ENCODE measurements at regions not wholly inside any gene's neighbourhood (a gene's known extent, or its start where the extent isn't known, plus 50 kb on each side); places are given as distances from the start of the nearest gene placed in this dataset.
A peak's percentile ranks its signal among the peaks of the same experiment; 100 is the strongest.

- H3K4me1 Mint-ChIP-seq (ENCODE audit: low read depth), result peaks cover 22% of the 10 kb centered on the region
- DNase-seq (ENCODE audit: low spot score), result no peak
- no peaks in the 10 kb centered on the region for H3K9me3 Mint-ChIP-seq
- peaks cover 2% of the 10 kb centered on the region for H3K27me3 Mint-ChIP-seq (ENCODE audit: low read depth)
- H3K36me3 Mint-ChIP-seq (ENCODE audit: low read depth), result peaks cover 1% of the 10 kb centered on the region
- H3K4me3 Mint-ChIP-seq, result peak overlapping the region; percentile 5
- peak overlapping the region; percentile 51 for H3K27ac Mint-ChIP-seq
Observed at GRCh38 chr13:48158290-48158689, 63.4 kb upstream of the MED4 start.

GRCh38 chr13:48156466-48156865 lies 61.6 kb upstream of the MED4 start:
- Mint-ChIP-seq H3K9me3 (no peaks in the 10 kb centered on the region), H3K36me3 (ENCODE audit: low read depth) (peaks cover 1% of the 10 kb centered on the region), H3K4me3 (peak overlapping the region; percentile 9), H3K4me1 (ENCODE audit: low read depth) (peaks cover 39% of the 10 kb centered on the region), H3K27ac (peak overlapping the region; percentile 81), H3K27me3 (ENCODE audit: low read depth) (no peaks in the 10 kb centered on the region)
- peak; percentile 35 for DNase-seq (ENCODE audit: low spot score)

DNA sequence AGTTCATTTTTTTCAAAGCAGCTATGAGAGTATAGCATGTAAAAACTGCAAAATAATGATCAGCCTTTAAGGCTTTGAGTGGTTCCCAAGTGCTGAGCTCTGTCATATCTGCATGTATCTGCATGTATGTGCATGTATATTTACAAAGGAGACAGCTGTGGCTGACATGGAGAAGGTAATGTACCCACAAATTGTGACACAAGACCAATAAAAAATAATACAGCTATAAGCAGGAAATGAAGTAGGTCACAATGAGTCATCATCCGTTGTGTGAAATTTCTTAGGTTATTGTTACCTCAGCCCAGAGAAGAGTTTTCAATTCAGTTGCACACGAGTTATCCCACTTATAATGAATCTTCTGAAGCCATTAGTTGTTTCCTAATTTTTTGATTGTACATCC lies 60.9 kb upstream of the MED4 start:
- Mint-ChIP-seq H3K4me3 (peak overlapping the region; percentile 9), H3K36me3 (ENCODE audit: low read depth) (peaks cover 1% of the 10 kb centered on the region), H3K27me3 (ENCODE audit: low read depth) (no peaks in the 10 kb centered on the region), H3K27ac (peak overlapping the region; percentile 81), H3K9me3 (no peaks in the 10 kb centered on the region), H3K4me1 (ENCODE audit: low read depth) (peaks cover 43% of the 10 kb centered on the region)
- peak; percentile 13 for DNase-seq (ENCODE audit: low spot score)

DNA sequence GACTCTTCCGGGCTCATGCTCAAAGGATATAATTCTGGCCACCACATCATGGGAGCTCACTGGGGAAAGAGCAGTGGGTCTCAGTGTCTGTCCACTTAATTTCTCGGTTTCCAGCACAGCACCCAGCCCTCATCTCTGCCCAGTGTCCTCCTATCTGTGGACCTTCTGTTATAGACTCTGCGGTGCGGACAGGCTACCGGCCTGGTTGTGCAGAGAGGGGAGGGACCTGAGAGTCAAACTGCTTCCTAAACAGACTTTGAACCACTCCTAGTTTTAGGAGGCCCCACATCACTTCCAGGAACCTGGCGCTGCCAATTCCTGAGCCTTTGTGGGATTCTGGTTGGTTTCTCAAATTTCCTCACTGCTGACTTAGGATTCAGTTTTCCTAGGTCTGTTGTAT lies 59.8 kb upstream of the MED4 start:
- peaks cover 40% of the 10 kb centered on the region for H3K4me1 Mint-ChIP-seq (ENCODE audit: low read depth)
- H3K27me3 Mint-ChIP-seq (ENCODE audit: low read depth), result no peaks in the 10 kb centered on the region
- no peak for DNase-seq (ENCODE audit: low spot score)
- no peak overlapping the region for H3K4me3 Mint-ChIP-seq
- peak overlapping the region; percentile 36 for H3K27ac Mint-ChIP-seq
- no peaks in the 10 kb centered on the region for H3K9me3 Mint-ChIP-seq
- peaks cover 1% of the 10 kb centered on the region for H3K36me3 Mint-ChIP-seq (ENCODE audit: low read depth)

- Mint-ChIP-seq H3K4me3 (no peak overlapping the region), H3K9me3 (no peaks in the 10 kb centered on the region), H3K27me3 (ENCODE audit: low read depth) (no peaks in the 10 kb centered on the region)
Observed at GRCh38 chr13:48153186-48153585, 58.3 kb upstream of the MED4 start.

GRCh38 chr13:48151363-48152161 lies 56.7 kb upstream of the MED4 start:
- peaks cover 33% of the 10 kb centered on the region for H3K4me1 Mint-ChIP-seq (ENCODE audit: low read depth)
- H3K9me3 Mint-ChIP-seq, result no peaks in the 10 kb centered on the region
- H3K27ac Mint-ChIP-seq, result peak overlapping the region; percentile 52
- H3K4me3 Mint-ChIP-seq, result peak overlapping the region; percentile 29
- no peaks in the 10 kb centered on the region for H3K27me3 Mint-ChIP-seq (ENCODE audit: low read depth)
- H3K36me3 Mint-ChIP-seq (ENCODE audit: low read depth), result peaks cover 1% of the 10 kb centered on the region
- no peak for DNase-seq (ENCODE audit: low spot score)

More at GRCh38 chr13:48153186-48153585, 58.3 kb upstream of the MED4 start:
- peaks cover 35% of the 10 kb centered on the region for H3K4me1 Mint-ChIP-seq (ENCODE audit: low read depth)
- no peak for DNase-seq (ENCODE audit: low spot score)
- no peak overlapping the region for H3K27ac Mint-ChIP-seq
- H3K36me3 Mint-ChIP-seq (ENCODE audit: low read depth), result peaks cover 1% of the 10 kb centered on the region

DNA sequence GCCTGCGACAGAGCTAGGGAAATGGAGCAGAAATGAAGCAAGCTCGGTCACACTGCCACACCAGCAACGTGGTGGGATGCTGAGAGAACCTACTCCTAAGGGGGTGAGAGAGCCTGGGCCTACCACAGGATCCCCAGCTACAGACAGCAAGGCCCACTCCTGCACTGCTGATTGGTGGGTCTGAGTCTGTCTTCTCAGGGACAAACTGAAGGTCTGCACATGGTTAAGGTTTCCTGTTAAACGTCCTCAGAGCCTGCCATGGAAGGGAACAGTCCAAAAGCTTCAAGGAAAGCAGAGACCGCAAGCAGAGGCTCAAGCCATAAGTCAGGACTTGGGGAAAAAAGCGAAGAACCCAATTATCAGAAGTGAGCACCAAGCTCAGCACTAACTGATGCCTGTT lies 53.5 kb upstream of the MED4 start:
- no peaks in the 10 kb centered on the region for H3K36me3 Mint-ChIP-seq (ENCODE audit: low read depth)
- H3K4me3 Mint-ChIP-seq, result no peak overlapping the region
- peaks cover 21% of the 10 kb centered on the region for H3K4me1 Mint-ChIP-seq (ENCODE audit: low read depth)

DNA sequence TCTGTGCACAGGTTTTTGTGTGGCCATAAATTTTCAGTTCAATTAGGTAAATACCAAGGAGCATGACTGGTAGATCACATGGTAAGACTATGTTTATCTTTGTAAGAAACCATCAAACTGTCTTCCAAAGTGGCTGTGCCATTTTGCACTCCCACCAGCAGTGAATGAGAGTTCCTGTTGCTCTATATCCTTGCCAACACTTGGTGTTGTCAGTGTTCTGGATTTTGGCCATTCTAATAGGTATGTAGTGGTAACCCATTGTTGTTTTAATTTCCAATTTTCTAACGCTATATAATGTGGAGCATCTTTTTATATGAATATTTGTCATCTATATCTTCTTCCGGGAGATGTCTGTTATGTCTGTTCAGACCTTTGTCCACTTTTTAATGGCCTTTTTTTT lies 51.7 kb upstream of the MED4 start:
- Mint-ChIP-seq H3K9me3 (no peaks in the 10 kb centered on the region), H3K4me3 (no peak overlapping the region), H3K4me1 (ENCODE audit: low read depth) (peaks cover 6% of the 10 kb centered on the region), H3K27ac (no peak overlapping the region), H3K36me3 (ENCODE audit: low read depth) (no peaks in the 10 kb centered on the region), H3K27me3 (ENCODE audit: low read depth) (no peaks in the 10 kb centered on the region)
- DNase-seq (ENCODE audit: low spot score), result no peak

More for the DNA sequence above, 53.5 kb upstream of the MED4 start:
- Mint-ChIP-seq H3K9me3 (no peaks in the 10 kb centered on the region), H3K27me3 (ENCODE audit: low read depth) (no peaks in the 10 kb centered on the region), H3K27ac (no peak overlapping the region)
- no peak for DNase-seq (ENCODE audit: low spot score)

- Mint-ChIP-seq H3K36me3 (ENCODE audit: low read depth) (no peaks in the 10 kb centered on the region), H3K27ac (no peak overlapping the region), H3K4me3 (no peak overlapping the region), H3K9me3 (no peaks in the 10 kb centered on the region), H3K27me3 (ENCODE audit: low read depth) (no peaks in the 10 kb centered on the region), H3K4me1 (ENCODE audit: low read depth) (peaks cover under 1% of the 10 kb centered on the region)
- no peak for DNase-seq (ENCODE audit: low spot score)
Observed at GRCh38 chr13:48146122-48146521, 51.2 kb upstream of the MED4 start.

Data from T-helper 2 cell treated with Interferon-gamma antibody and Interleukin-4, amounts not matched to agents 5 μg/mL and 100 μg/mL, for 36 hours (primary cell).